ENCODE measurements at regions not wholly inside any gene's neighbourhood (a gene's known extent, or its start where the extent isn't known, plus 50 kb on each side); places are given as distances from the start of the nearest gene placed in this dataset.

GRCh38 chr1:185477638-185478580, 160.9 kb upstream of the IVNS1ABP start:
- TF ChIP-seq POLR2A (IDR thresholded peaks at IDR 0.05) = no peak
- no peak for TF ChIP-seq CTCF (IDR thresholded peaks at IDR 0.05)
